Neural cell (in vitro differentiated cells): ENCODE measurements at regions not wholly inside any gene's neighbourhood (a gene's known extent, or its start where the extent isn't known, plus 50 kb on each side); places are given as distances from the start of the nearest gene placed in this dataset.

Source experiments
- CTCF ChIP-seq: fragments of 450-650 bp; IDR thresholded peaks from 2 replicates; pipeline ENCODE4 v1.5.1; 2014; ENCODE audit warnings: antibody characterized with exemption, mild to moderate bottlenecking, moderate library complexity; ENCODE audit not compliant: poor library complexity, severe bottlenecking
- POLR2AphosphoS5 ChIP-seq: IDR thresholded peaks from 2 replicates; pipeline ENCODE4 v1.6.1; 2012
- RAD21 ChIP-seq: fragments of 450-650 bp; conservative IDR thresholded peaks from 2 replicates; pipeline ENCODE4 v1.6.1; 2014; ENCODE audit warnings: antibody characterized with exemption, mild to moderate bottlenecking, moderate library complexity
- TAF1 ChIP-seq: IDR thresholded peaks from 2 replicates; pipeline ENCODE4 v1.6.1; 2012; ENCODE audit warnings: low read depth
- TF ChIP-seq, protein P1 (sequence below): IDR thresholded peaks from 2 replicates; pipeline ENCODE4 v1.6.1; 2012; ENCODE audit warnings: borderline replicate concordance

- no peak for TF ChIP-seq CTCF
- TF ChIP-seq TAF1 = no peak
- TF ChIP-seq POLR2AphosphoS5 = no peak
- TF ChIP-seq, protein P1, sequence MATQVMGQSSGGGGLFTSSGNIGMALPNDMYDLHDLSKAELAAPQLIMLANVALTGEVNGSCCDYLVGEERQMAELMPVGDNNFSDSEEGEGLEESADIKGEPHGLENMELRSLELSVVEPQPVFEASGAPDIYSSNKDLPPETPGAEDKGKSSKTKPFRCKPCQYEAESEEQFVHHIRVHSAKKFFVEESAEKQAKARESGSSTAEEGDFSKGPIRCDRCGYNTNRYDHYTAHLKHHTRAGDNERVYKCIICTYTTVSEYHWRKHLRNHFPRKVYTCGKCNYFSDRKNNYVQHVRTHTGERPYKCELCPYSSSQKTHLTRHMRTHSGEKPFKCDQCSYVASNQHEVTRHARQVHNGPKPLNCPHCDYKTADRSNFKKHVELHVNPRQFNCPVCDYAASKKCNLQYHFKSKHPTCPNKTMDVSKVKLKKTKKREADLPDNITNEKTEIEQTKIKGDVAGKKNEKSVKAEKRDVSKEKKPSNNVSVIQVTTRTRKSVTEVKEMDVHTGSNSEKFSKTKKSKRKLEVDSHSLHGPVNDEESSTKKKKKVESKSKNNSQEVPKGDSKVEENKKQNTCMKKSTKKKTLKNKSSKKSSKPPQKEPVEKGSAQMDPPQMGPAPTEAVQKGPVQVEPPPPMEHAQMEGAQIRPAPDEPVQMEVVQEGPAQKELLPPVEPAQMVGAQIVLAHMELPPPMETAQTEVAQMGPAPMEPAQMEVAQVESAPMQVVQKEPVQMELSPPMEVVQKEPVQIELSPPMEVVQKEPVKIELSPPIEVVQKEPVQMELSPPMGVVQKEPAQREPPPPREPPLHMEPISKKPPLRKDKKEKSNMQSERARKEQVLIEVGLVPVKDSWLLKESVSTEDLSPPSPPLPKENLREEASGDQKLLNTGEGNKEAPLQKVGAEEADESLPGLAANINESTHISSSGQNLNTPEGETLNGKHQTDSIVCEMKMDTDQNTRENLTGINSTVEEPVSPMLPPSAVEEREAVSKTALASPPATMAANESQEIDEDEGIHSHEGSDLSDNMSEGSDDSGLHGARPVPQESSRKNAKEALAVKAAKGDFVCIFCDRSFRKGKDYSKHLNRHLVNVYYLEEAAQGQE = no peak
- TF ChIP-seq RAD21 = no peak
These were observed 195.4 kb upstream of the ADARB2 start for GRCh38 chr10:1932692-1933094.
